Embryonic facial prominence (tissue), 1 donor: ENCODE measurements at regions not wholly inside any gene's neighbourhood (a gene's known extent, or its start where the extent isn't known, plus 50 kb on each side); places are given as distances from the start of the nearest gene placed in this dataset.
"Not testable (repeated sequence)": the region's sequence is repeated elsewhere in the genome, so short reads cannot be mapped to it uniquely, and the experiment has no call there.

Experiments
- DNase-seq: peaks from one replicate; pipeline ENCODE4 v3.0.0-alpha.2; 2016; ENCODE audit errors: extremely low spot score

DNA sequence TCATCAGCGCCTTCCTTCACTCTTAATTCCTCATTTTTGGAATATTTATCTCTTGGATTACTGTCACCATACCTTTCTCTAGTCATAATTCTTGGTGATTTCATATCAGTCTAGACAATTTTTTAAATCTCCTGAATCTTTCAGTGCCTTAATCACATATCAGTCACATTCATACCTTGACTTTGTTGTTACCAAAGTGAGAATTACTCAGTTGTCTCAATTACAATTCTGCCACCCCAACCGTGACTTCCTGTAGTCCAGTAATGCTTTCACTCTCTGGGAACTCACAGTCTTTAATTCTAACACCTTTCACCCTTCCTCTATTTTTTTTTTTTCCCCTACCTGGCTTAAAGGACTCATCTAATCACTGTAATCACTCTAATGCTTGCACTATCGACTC is 1275.3 kb upstream of the TENM3 start:
- no peak for DNase-seq

DNA sequence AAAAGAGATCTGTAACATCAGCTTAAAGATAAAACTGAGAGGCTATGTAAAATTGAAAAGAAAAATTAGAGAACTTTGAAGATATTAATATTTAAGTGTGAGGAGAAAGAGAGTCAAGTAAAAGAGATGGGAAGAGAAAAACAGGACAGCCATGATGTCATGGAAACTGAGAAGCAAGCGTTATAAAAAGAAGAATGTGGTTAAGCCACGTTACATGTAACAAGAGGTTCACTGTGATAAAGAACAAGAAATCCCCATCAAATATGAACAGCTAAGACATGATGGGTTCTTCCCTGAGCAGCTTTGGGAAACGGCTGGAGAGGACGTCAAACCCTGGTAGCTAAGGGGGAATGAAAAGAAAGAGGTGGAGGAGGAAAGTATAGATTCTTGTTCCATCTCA is 1269.3 kb upstream of the TENM3 start:
- no peak for DNase-seq

- no peak for DNase-seq
Observed at GRCh38 chr4:180990931-180991330, 1252.3 kb upstream of the TENM3 start.

DNA sequence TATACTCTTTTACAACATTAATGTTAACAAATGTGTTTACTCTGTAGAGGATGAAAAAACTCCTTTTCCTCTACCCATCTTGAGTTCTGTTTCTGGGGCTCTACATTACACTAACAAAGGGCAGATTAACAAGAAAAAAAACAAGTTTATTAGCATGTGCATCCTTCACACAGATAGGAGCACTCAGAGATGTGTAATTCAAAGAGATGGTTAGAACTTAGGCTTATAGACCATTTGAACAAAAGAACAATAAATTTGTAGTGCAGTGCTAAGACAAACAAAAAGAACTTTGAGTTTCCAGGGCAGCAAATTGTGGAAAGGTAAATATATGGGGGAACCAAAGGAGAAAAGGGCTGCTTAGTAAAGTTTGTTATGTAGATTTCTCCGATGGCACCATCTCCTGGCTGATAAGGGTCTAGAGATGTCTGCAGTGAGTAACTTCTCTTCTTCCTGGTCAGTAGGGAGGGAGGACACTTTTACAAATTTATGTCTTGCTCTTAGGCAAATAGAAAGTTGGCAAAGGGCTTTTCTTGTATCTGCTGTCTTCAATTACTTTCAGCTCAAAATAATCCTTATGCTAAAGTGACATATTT is 1249.9 kb upstream of the TENM3 start:
- no peak for DNase-seq

- DNase-seq, result no peak
Observed at GRCh38 chr4:180994722-180995121, 1248.5 kb upstream of the TENM3 start.

DNA sequence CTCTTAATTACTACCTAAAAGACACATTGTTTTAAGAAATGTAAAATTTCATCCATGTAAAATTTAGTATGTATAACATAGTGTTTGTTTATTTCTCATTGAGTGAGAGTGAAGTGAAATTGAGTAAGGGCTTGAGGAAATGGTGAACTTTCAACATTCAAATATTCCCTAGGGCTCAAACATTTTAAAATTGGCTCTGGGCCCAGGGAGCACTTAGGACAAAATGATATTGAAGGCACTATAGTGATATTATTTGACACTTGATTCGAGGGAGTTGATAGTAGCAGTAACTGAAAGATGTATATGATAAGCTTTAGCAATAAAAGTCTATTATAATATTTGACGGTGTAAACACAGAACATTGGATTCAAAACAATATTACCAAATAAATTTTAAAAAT is 1244.0 kb upstream of the TENM3 start:
- no peak for DNase-seq

DNA sequence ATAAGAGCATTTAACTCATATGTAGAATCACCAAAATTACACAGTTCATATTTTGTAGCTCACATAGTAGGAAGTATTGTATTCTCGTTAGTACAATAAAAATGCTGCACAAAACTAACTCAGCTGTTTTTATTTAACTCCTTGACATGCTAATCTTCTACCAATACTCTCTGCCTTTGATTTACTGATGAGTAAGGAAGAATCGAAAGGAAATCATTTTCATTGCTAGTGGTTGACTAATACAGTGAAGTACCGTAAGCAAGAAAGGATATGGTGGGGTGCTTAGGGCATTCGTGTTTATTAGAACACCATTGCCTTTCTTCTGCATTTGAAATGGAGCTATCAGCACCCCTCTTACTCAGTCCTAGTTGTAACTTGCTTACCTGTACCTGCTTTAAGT is 1239.1 kb upstream of the TENM3 start:
- DNase-seq, result no peak

- no peak for DNase-seq
Observed at GRCh38 chr4:181006499-181007260, 1236.5 kb upstream of the TENM3 start.

GRCh38 chr4:181007751-181008150 is 1235.5 kb upstream of the TENM3 start:
- no peak for DNase-seq

DNA sequence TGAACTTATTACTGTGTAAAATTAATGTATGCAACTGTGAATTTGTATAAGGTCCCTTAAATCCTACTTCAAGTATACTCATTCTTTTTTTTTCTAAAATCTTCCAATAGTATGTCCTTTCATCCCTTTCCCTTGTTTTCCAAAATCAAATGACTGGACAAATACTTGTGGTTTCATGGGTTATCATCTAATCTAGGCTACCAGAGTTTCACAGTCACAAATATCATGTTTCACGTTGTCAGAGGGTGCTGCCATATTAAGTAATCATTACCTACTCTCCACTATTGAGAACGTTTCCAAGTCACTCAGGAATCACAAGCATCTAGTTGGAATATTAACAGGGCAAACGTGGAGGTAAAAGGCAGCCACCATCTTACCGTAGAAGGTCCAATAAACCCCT is 1235.0 kb upstream of the TENM3 start:
- no peak for DNase-seq

GRCh38 chr4:181013162-181013561 is 1230.0 kb upstream of the TENM3 start:
- DNase-seq, result no peak

GRCh38 chr4:181017038-181017437 is 1226.2 kb upstream of the TENM3 start:
- no peak for DNase-seq

DNA sequence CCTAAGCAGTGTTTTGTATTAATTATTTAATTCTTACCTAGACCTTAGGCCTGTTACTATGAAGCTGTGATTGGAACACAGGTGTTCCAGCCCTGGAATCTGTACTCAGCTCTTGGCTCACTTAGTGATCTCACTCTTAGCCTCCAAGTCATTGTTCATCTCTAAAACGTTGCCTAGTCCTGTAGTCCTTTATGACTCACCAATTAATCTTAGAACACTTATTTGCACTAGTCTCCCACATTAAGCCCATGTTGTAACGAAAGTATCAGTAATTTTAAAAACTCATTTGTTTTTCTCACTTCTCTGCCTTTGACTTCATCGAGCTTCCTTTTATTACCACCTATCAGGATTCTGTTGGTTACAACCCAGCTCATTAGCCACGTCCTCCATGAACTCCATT is 1224.7 kb upstream of the TENM3 start:
- no peak for DNase-seq

GRCh38 chr4:181018913-181019312 is 1224.3 kb upstream of the TENM3 start:
- no peak for DNase-seq

- DNase-seq, result no peak
Observed at GRCh38 chr4:181020456-181020855, 1222.7 kb upstream of the TENM3 start.

GRCh38 chr4:181021213-181021612 is 1222.0 kb upstream of the TENM3 start:
- DNase-seq, result no peak

- not testable (repeated sequence) for DNase-seq
Observed at GRCh38 chr4:181030135-181030921, 1212.9 kb upstream of the TENM3 start.

DNA sequence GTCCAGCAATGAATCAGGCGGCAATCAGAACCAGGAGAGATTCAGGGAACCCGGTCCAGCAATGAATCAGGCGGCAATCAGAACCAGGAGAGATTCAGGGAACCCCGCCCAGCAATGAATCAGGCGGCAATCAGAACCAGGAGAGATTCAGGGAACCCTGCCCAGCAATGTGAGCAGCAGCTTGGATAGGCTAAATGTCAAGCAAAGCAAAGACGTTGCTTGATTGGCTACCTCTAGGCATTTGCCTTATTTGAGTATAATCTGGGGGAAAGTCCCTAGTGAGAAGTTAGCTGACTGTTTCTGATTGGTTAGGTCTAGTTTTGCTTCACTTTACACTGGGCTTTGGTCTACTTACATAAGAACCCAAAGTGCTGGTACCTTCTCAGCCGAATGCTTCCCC is 1212.2 kb upstream of the TENM3 start:
- DNase-seq, result no peak

GRCh38 chr4:181043486-181043885 is 1199.7 kb upstream of the TENM3 start:
- DNase-seq, result no peak

DNA sequence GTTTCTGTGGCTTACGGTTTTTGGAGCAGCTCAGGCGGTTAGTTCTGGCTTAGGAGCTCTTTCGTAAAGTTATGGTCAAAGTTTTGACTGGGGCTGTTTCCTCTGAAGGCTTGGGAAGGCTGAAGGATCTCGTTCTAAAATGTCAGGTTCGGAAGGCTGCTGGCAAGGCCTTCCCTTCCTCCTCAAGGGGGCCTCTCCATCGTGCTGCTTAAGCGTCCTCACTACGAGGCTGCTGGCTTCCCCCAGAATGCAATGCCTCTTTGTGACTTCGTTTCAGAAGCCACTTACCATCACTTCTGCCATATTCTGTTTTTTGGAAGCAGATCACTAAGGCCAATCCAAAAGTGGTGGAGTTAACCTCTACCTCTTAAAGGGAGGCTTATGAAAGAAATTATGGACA is 1196.4 kb upstream of the TENM3 start:
- DNase-seq, result no peak

DNA sequence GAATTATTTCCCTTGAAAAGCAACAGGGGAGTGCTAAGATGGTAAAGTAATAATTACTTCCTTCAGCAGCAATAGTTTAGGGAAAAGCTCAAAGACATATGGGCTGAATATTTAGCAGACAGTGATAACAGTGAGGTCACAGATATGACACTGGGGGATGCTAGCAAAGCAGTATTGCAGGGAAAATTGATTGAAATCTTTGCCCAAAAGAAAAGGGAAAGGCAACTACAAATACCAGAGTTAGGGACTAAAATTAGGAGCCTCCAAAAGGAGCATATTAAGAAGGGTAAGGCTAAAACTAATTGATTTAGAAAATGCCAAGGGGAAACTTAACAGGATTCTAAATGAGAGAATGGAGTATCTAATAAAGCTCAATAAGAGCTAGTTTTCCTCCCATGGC is 1191.3 kb upstream of the TENM3 start:
- no peak for DNase-seq

DNA sequence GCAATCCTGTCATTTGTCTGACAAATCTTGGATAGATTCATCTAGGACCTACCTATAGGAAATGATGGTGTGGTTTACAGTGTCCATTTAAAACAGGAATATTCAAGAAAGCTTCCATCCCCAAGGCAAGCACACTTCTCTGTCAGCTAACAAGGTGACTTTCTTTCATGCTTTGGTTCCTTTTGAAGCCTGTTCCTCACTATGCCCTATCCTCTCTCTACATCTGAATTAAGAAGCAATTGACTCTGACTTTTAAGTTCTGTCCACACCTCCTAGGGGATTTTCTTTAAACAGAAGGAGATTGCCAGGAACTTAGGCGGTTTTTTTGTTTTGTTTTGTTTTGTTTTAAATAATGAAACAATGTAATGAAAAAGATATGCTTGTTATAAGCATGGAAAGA is 1181.4 kb upstream of the TENM3 start:
- DNase-seq, result no peak

DNA sequence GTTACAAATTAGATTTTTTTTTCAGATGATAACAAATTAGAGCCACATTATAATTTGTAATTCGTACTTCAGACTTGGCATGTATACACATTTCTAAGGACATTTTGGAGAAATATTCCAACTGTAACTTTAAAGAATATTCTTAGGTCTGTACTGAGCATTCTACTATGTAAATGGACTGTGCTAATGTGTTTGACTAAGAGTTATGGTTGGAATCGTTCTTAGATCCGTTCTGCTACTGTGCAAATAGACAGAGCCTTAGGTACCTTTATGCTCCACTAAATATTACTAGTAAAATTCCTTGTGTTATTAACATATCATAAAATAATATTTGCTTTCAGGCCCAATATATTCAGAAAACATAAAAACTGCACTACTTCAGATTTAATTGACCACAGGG is 1180.0 kb upstream of the TENM3 start:
- DNase-seq, result no peak
